HL-60/S4 treated with phorbol 12-myristate 13-acetate at 8.2 ng/mL for 4 days and 3 days (cell line): ENCODE measurements at regions not wholly inside any gene's neighbourhood (a gene's known extent, or its start where the extent isn't known, plus 50 kb on each side); places are given as distances from the start of the nearest gene placed in this dataset.
"Not testable (repeated sequence)": the region's sequence is repeated elsewhere in the genome, so short reads cannot be mapped to it uniquely, and the experiment has no call there.

Source experiments
- in situ Hi-C: fragments of 300-500 bp; cut with MboI; formaldehyde crosslinking; loops from 2 replicates; pipeline ENCODE4 v1.15.0; 2022; ENCODE audit warnings: low sequenced_read_pairs

DNA sequence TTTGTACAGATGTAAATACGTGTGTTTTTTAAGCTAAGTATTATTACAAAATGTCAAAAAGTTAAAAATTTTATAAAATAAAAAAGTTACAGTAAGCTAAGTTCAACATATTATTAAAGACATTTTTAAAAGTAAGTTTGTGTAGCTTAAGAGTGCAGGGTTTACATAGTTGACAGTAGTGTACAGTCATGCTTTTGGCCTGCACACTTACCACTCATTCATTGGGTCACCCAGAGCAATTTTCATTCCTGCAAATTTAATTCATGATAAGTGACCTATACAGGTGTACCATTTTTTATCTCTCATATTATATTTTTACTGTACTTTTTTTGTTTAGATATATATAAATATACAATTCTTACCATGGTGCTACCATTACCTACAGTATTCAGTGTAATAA lies 769.9 kb upstream of the SLITRK6 start:
- in situ Hi-C loops, result no loop called here

- in situ Hi-C loops, result no loop called here
Observed at GRCh38 chr13:86569974-86570373, 770.8 kb upstream of the SLITRK6 start.

- in situ Hi-C loops, result no loop called here
Observed at GRCh38 chr13:86572115-86572514, 772.9 kb upstream of the SLITRK6 start.

GRCh38 chr13:86579662-86580061 lies 780.4 kb upstream of the SLITRK6 start:
- in situ Hi-C loops, result no loop called here

- in situ Hi-C loops, result no loop called here
Observed at GRCh38 chr13:86581706-86582105, 782.5 kb upstream of the SLITRK6 start.

DNA sequence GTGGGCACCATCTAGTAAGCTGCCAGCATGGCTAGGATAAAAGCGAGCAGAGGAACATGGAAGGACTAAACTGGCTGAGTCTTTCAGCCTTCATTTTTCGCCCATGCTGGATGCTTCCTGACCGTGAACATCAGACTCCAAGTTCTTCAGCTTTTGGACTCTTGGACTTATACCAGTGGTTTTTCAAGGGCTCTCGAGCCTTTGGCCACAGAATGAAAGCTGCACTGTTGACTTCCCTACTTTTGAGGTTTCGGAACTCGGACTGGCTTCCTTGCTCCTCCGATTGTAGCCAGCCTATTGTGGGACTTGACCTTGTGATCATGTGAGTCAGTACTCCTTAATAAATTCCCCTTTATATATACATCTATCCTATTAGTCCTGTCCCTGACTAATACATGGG lies 785.1 kb upstream of the SLITRK6 start:
- in situ Hi-C loops, result no loop called here

GRCh38 chr13:86585835-86586234 lies 786.6 kb upstream of the SLITRK6 start:
- in situ Hi-C loops, result no loop called here

GRCh38 chr13:86591862-86592261 lies 792.6 kb upstream of the SLITRK6 start:
- in situ Hi-C loops, result no loop called here

DNA sequence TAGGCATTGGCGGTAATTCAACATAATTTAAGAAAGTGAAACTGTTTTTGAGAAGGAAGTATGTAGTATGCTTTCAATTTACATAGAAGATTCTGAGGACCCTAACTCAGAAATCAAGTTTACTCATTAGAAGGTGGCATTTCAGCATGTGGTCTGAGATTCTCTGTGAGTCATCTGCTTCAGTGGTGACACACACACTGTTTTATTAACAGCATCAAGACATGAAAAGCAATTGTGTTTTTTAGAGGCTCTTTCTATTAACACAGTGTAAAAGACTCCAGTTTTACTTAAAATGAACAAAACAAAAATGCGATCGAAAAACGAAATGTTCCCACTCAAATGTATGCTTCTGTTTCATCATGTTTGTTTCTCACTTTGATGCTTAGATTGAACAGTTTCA lies 802.1 kb upstream of the SLITRK6 start:
- in situ Hi-C loops, result no loop called here

DNA sequence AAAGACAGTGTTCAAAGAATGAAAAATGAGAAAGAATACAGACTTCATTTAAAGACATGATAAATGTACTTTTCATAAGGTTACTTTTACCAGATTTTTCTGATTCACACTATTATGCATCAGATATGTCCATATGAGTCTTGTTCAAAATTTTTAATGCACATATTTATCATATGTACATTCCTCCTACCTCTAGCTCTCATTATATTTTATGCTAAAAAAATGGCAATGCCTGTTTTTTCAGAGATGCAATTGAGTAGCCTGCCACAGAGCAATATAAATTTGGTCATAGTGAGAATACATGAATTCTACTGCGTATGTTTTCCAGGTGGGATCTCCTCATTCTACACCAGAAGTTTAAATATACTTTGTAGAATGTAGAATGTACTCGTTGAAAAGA lies 807.0 kb upstream of the SLITRK6 start:
- in situ Hi-C loops, result no loop called here

GRCh38 chr13:86608701-86609100 lies 809.5 kb upstream of the SLITRK6 start:
- in situ Hi-C loops, result no loop called here

DNA sequence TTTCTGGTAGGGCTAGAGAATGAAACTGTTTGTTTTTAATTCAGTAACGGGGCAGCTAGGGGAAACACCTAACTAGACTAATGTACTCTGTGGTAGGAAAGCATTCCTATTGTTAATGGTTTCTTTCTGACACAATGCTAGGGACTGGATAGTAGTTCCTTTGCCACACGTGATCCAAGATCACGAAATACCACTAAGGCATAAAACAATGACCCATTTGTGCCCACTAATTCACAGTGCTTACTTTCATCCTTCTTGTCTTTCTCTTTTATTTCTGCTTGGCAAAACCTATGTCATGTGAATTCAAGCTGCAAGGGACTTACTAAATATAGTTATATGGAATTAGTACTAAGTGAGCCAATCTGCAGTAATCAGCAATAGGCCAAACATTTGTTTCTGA lies 834.1 kb upstream of the SLITRK6 start:
- in situ Hi-C loops, result no loop called here

DNA sequence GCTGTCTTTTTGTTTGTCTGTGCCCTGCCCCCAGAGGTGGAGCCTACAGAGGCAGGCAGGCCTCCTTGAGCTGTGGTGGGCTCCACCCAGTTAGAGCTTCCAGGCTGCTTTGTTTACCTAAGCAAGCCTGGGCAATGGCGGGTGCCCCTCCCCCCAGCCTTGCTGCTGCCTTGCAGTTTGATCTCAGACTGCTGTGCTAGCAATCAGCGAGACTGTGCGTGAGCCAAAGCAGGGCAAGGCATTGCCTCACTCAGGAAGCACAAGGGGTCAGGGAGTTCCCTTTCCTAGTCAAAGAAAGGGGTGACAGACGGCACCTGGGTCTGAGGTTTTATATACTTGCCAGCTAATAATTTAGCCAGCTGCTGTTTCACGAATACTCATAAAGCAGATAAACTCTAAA lies 852.0 kb upstream of the SLITRK6 start:
- in situ Hi-C loops, result not testable (repeated sequence)

DNA sequence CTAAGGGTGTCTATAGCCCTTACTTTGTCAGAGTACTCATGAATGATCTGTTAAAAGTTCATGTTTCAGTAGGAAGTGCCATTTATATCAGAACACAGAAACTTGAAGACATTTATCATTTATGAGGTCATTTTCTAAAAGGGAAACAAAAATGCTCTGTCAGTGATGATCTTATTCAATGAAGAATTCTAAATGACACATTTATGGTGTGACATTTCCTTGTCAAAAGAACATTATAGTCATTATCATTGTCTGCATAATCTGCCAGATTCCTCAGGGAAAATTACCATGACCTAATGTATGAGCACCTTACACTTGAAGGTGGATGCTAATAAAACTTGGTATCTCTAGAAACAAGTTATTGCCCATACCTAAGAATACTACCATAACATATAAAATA lies 853.8 kb upstream of the SLITRK6 start:
- in situ Hi-C loops, result no loop called here

GRCh38 chr13:86655561-86655960 lies 856.3 kb upstream of the SLITRK6 start:
- in situ Hi-C loops, result no loop called here

DNA sequence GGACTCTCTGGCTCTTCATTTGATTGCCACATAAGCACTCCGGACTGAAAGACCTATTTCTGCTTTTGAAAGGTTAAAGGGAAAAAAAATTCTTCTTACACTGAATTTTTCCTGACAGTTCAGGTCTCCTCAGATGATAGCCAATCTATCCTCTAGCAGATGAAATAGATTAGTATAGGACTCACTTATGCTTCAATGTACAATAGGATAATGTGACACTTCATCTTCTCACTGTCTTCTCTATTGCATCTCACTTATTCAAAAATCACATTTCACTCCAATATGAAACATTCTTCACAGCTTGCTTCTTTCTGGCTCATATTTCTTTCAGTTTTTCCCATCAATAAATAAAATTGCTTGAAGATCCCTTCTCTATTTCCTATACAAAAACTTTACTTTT lies 860.9 kb upstream of the SLITRK6 start:
- in situ Hi-C loops, result no loop called here

- in situ Hi-C loops, result no loop called here
Observed at GRCh38 chr13:86665842-86666241, 866.6 kb upstream of the SLITRK6 start.

GRCh38 chr13:86673931-86674431 lies 874.8 kb upstream of the SLITRK6 start:
- in situ Hi-C loops, result no loop called here

DNA sequence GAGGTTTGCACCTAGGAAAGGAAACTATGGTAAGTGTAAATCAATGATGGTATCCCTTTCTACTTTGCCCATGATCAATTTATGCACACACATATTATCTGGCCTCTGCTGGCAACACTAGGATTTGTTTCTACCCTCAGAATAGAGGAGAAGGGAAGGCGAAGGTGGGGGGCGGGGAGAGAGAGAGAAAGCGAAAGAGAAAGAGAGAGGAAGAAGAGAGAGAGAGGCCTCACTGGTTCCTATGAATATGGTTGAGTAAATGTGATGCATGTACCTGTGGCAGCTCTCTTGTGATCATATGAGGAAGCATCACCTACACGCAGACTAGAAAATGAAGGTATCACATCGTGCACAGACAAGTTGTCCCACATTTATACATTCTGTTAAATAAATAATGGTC lies 882.0 kb upstream of the SLITRK6 start:
- in situ Hi-C loops, result no loop called here

DNA sequence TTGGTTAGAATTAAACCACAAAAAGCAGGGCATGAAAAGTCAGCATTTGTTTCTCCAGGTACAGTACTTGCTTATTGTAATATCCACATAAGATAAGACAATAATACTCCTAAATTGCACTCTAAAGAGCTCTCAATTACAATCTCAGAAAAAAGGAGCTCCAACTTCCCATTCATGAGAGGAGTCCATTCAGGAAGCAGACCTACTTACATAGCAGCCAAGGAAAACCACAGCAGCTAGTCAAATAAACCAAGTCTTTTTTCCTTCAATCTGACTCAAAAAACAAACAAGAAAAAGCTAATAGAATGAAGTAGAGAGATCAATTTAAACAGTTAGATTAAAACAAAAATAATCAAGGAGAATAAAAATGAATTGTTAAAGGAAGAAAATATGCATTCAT lies 885.2 kb upstream of the SLITRK6 start:
- in situ Hi-C loops, result no loop called here

DNA sequence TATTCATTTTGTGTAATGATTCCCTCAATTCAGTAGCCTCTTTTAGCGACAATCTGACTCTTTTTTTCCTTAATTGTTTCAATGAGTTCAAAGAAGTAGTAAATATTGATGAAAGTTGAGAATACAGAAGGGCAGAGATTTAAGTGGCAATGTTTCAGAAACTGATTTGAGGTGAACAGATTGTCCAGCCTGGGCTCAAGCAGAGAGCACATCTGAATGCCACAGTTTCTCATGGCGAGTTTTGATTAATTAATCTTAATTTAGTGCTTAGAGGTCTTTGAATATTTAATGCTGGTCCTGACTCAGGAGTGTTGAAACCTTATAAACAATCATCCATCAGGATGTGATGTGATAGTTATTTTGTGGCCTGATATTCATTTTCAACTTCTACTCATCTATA lies 890.7 kb upstream of the SLITRK6 start:
- in situ Hi-C loops, result no loop called here

DNA sequence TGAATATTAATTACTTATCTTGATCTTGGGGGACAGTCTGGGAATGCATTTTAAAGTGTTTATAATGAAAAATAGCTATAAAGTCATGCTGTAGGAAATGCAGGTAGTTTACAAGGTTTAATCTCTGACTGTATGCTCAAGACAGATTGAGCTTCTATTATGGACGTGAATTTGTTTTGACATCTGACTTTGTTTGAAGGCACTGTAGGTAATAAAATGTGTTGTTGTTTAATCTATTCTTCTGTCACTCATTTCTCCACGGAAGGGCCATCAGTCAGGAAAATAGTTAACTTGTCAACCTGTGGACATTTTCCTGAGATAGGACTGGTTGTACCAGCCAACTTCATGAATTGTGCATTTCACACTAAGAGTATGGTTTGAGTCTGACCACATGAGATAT lies 893.1 kb upstream of the SLITRK6 start:
- in situ Hi-C loops, result no loop called here

DNA sequence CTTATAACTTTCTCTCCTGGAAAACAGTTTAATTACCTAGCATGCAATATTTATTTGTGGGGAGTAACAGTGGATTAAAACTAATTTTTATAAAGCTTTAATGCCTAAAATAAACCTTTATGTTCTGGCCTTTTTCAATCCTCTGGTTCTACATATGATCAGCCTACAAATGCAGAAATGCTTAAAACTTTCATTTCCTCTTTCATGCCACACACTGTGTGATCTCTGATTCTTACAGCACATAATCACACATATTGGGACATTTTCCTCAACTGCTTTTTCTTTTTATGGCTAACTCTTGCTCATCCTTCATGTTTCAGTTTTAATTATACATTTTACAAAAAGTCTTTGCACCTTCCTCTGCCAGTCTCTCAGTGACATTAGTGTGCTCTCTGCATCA lies 910.8 kb upstream of the SLITRK6 start:
- in situ Hi-C loops, result no loop called here

- in situ Hi-C loops, result no loop called here
Observed at GRCh38 chr13:86710896-86711295, 911.7 kb upstream of the SLITRK6 start.
